GM18499 (cell line): ENCODE measurements at regions not wholly inside any gene's neighbourhood (a gene's known extent, or its start where the extent isn't known, plus 50 kb on each side); places are given as distances from the start of the nearest gene placed in this dataset.
"Not testable (repeated sequence)": the region's sequence is repeated elsewhere in the genome, so short reads cannot be mapped to it uniquely, and the experiment has no call there.

Experiments
- ATAC-seq: cut with Tn5 transposase; IDR thresholded peaks from one replicate; pipeline ENCODE4 v1.9.1; 2021; ENCODE audit warnings: moderate number of reproducible peaks; ENCODE audit not compliant: insufficient read depth, unreplicated experiment

DNA sequence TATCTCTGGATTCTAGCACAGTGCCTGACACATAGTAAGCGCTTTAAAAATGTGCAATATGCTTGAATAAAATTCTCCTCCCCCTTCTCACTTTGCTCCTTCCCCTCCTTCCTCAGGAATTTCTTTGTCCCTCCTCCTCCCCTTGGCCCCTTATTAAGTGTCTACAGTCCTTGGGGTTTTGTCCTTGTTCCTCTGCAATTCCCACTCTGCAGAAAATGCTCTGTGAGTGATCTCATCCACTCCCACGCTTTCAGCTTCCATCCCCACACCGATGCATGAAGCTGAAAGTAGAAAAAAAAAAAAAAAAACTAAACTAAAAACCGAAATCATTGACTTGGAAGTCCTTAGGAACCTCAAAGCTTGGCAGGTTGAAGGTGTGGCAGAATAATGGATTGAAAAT, 273.6 kb downstream of the RRAGC start:
- ATAC-seq, result no peak

DNA sequence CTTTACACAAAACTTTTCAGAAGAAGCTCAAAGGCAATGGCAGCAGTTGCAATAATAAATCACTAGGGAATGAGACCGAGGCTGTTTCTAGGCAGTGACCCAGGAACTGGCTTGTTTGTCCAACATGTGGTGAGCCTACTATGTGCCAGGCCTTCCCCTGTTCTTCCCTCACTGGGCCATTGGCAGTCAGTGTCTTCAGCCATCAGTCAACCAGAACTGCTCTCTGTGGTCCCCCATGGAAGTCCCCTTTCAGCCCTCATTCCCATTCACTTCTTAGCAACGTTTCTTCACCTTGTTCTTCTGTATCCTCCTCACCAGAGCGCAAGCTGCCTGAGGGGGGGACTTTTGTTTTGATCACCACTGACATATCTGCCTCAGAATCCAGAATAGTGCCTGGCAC, 274.1 kb downstream of the RRAGC start:
- ATAC-seq, result no peak

- no peak for ATAC-seq
These were observed 274.9 kb downstream of the RRAGC start for GRCh38 chr1:38584448-38585355.

- not testable (repeated sequence) for ATAC-seq
These were observed 276.3 kb downstream of the RRAGC start for GRCh38 chr1:38583287-38583686.

DNA sequence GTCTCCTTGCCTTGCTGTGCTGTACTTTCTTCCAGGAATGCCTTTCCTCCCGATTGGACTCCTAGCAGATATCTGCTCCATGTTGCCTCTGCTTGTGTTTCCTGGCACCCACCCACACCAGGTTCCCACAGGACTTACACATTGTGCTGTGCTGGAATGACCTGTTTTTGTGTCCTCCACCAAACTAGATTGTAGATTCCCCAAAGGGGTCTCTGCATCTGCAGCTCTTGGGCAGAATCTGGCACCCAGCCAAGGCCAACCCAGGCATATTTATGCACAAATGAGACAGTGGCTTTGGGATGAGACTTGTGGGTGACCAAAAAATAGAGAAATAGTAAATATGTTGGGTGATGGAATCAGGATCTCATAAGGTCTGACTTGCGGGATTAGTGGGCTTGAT, 278.2 kb downstream of the RRAGC start:
- ATAC-seq, result no peak

DNA sequence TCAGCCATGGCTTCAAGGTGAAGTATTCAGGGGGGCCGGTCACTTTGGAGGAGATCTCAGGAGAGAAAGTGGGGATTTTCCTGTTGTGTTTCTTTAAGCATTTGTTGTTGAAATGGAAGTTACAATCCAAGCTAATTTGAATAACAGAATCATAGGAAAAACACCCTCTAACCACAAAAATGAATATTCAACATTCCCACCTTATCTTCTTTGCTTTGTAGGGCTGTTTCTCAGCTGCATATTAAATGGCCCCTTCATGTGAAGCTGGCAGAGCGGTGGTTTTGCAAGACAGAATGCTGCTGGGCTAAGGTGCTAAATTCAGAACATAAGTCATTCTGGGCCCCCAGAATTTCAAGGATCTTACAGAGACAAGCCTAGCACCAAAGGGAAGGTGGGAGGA, 279.0 kb downstream of the RRAGC start:
- no peak for ATAC-seq

DNA sequence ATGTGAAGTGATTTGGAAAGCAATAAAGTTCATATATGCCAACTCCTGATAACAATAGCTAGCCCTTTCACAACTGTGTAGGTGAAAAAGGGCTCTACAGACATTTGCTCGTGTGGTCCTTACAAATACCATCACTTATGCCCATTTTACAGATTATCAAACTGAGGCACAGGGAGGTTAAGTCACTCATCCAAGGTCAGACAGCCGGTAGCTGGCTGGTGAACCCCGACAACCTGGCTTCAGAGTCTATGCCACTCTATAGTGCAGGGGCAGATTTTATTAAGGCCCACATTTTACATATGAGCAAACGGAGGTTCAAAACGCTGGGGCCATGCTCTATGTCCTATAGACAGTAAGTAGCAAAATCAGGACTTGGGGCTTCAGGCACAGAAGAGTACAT, 280.5 kb downstream of the RRAGC start:
- ATAC-seq, result no peak

DNA sequence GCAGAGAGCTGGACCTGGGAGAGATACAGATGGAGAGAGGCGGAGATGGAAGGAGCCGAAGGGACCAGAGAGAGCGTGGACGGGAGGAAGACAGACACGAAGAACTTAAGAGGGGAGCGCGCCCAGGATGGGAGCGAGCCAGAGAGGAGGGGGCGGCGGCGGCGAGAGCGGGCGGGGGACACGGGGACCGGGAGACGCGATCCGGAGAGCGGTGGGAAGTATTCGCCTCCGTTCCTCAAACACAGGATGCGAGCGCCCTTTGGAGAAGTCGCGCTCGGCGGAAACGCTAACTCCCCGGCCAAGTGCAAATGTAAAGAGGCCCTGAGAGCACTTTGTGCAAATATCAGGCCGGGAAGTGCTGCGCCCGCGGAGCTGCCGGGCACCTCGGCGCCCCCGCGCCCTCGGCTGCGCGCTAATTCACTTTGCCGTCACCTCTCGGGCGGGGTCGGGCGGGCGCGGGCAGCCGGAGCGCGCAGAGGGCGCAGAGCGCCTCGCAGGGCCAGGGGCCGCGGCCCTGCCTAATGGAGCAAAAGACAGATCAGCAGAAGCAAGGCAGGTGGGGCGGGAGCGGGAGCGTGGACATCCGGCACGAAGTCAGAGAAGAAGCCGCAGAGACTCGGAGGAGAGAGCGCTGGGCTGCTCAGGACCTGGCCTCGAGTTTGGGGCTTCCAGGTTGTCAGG, 281.2 kb downstream of the RRAGC start:
- ATAC-seq, result no peak

- ATAC-seq, result no peak
These were observed 281.7 kb downstream of the RRAGC start for GRCh38 chr1:38577937-38578270.

DNA sequence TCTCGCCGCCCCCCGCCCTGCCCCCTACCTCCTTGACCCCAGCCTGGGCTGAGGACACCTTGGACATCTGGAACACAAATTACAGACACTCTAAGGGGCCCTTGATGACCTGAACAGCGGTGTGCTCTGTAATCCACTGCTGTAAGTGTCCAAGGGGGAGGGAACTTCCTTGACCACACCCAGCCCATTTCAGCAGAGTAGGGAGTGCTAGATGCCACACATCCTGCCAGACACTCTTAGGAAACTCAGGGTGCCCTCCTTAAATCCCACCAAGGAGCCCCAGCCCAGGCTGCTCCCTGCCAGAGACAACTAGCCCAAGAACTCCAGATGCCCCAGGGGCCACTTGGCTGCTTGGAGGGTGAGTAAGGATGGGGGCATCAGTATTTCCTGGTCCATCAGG, 282.2 kb downstream of the RRAGC start:
- no peak for ATAC-seq

DNA sequence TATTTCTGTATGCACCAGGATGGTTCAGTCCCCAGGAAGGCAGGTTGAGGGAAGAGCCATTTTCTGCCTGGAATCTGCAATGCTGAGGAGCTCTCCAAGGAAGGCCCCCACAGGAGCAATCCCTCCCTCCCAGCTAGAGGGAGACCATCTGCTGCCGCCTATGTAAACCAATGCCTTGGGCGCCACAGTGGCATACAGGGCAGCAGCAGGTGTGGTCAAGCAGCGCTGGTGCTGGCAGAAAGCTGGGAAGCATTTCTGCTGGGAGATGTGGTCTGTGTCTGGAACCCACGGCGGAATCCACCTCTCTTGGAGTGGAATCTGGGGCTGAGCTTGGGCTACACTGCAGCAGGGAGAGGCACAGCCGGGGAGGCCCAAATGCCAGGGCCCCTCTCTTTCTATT, 283.3 kb downstream of the RRAGC start:
- ATAC-seq, result no peak

DNA sequence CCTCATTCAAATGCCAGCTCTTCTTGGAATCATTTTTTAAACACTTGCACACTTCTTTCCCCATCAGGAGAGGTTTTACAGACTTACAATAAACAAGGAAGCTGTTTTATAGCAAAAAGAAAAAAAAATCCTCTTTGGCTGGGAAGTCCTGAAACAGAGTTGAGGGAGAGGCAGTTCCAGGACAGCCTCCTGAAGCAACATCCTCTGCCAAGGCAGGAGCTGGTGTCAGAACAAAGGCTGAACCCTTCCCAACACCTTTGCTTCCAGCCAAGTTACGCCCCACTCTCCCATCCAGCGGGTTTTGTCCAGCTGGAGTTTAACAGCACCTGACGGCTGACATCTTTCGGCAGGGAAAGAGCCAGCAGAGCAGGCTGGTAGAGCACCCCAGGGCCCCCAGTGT, 287.8 kb downstream of the RRAGC start:
- ATAC-seq, result no peak

DNA sequence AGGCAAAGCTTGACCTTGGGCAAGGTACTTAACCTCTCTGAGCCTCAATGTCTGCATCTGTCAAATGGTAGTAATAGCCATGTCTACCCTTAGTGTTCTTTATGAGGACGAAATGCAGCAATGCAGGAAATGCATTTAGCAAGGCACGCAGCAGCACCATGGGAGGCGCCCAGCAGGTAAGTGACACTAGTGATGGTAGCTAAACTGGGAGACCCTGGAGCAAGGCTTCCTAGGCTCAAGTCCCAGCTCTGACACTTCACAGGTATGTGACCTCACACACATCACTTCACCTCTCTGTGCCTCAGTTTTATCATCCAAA, 289.0 kb downstream of the RRAGC start:
- no peak for ATAC-seq

DNA sequence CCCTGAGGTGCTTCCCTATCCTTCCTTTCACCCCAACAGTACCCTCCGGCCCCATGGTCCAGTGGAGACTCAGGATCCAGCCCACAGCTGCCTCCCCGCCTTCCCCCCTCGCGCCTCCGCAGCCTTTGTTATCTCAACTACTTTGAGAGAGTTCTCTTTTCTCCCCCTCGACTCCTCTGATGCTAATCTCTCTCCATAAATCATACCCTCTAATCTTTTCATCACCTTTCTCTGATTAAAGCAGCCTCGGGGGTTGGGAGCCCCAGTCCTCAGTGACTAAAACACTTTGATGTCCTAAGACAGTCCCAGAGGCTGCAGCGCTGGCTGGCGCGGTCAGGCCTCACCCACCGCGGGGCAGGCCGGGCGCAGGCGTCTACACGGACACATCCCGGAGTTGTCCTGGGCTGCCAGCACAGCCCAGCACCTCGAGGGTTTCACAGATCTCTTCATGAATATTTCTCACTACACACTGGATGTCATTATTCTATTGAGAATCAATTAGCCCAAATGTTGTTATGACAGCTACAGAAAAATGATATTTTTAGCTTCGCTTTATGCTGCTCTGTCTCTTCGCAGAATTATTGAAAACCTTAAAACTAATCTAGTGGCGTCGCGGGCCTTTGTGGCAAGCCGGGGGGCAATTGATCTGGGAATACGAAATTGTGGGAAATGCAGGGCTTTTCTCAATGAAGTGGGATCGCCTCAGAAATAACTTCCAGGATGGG, 289.5 kb downstream of the RRAGC start:
- ATAC-seq, result no peak

GRCh38 chr1:38568061-38568857, 291.3 kb downstream of the RRAGC start:
- ATAC-seq, result no peak

DNA sequence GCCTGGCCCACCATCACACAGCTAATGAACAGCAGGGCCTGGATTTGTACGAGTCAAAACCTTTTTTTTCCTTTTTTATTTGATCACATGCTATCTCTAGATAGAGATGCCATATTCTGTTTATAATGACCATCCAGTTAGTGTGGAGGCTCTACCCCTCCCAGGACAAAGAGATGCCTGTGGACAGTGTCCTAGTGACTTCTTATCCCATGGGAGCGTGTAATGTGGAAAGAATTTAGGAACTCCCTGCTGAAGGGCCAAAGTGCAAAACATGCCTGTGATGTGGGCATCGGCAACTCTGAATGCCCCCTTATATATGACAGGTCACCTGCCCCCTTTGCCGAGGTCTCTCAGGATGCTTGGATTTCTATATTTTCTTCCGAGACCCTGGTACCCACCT, 292.2 kb downstream of the RRAGC start:
- ATAC-seq, result no peak

- no peak for ATAC-seq
These were observed 294.5 kb downstream of the RRAGC start for GRCh38 chr1:38565020-38565491.

DNA sequence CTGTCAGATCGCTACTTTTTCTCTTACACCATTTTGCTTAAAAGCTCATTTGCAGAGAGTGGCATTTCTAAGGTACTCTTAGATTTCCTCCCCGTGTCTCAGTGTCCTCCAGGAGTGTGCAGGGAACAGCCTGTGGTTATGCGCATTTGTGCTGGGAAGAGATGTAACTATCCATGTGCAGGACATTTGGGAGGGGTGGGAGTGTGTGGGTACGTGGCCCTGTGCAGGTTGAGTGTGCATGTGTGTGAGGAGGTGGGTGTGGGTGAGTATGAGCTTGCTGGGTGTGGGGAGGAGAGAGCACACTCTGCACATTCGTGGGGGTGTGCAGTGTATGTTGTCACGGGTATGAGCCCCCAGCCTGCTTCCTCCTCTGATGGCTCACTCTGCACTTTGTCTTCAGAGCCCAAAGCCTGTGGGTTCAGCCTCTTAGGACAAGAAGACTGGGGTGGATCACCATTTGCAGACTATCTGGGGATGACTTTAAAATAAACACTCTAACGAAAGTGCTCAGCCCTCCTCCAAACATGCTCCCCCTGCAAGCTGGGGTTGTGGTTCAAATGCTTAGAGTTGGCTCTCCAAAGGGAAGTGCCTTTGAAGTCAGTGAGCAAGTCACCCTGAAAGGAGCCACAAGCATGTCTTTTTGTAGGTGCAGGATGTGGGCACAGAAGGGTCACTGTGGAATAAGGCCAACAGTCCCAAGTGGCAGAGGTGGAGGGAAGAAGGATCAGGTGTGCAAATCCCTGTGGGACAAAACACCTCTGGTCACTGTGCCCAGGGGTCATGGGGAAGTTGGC, 295.4 kb downstream of the RRAGC start:
- no peak for ATAC-seq

DNA sequence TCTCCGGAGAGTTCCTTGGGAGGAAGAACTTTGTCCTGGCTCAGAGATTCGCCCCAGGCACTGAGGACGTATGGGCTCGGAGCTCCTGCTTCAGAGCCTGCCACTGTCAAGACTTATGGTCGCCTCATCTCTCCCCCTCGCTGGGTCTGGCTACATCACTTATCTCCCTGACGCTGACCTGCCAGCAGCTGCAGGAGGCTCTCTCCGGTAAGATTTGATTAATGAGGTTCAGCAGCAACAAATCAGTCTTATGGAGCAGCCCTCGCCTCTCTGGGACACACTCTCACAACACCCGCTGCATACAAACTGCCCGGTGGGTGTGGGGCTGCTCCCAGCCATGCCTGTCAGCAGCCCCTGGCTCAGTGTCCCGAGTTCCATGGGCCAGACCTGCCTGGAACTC, 297.8 kb downstream of the RRAGC start:
- ATAC-seq, result no peak

DNA sequence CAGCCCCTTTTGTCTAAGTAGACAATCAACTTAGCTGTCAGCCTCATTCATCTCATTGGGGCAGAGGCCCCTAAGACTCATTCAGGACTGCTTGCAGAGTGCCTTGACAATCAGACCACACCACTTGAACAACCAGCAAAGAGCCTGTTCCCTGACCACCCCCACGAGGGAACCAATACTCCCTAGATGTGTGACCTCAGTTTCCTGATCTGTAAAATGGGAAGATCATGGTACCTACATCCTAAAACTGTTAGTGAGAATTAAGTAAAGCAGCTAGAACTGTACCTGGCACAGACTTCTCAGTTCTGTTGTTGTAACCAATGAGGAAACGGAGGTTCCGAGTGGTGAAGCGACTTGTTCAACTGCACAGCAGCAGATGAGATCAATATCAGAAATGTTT, 298.5 kb downstream of the RRAGC start:
- no peak for ATAC-seq
